Peyer's patch (tissue), 4 donors: ENCODE measurements at regions not wholly inside any gene's neighbourhood (a gene's known extent, or its start where the extent isn't known, plus 50 kb on each side); places are given as distances from the start of the nearest gene placed in this dataset.

Source experiments
- POLR2A ChIP-seq, 2 donors: fragments of 450-650 bp; IDR thresholded peaks; one replicate each; pipeline ENCODE4 v1.5.1; 2017; ENCODE audit warnings: antibody characterized with exemption in 2 of 2, mild to moderate bottlenecking in 2 of 2, moderate library complexity in 2 of 2
- TF ChIP-seq, protein P1 (sequence below), 6 experiments: fragments of 450-650 bp in 4 of 6; fragments of 200-600 bp in 2 of 6; sonication (generic) in 1 of 6; IDR thresholded peaks; one replicate each; pipeline ENCODE4 v1.5.1; 2017 to 2019; ENCODE audit warnings: antibody characterized with exemption in 6 of 6, mild to moderate bottlenecking in 3 of 6, moderate library complexity in 1 of 6

GRCh38 chr2:198630384-198630783 is 826.0 kb downstream of the PLCL1 start:
- TF ChIP-seq, protein P1, sequence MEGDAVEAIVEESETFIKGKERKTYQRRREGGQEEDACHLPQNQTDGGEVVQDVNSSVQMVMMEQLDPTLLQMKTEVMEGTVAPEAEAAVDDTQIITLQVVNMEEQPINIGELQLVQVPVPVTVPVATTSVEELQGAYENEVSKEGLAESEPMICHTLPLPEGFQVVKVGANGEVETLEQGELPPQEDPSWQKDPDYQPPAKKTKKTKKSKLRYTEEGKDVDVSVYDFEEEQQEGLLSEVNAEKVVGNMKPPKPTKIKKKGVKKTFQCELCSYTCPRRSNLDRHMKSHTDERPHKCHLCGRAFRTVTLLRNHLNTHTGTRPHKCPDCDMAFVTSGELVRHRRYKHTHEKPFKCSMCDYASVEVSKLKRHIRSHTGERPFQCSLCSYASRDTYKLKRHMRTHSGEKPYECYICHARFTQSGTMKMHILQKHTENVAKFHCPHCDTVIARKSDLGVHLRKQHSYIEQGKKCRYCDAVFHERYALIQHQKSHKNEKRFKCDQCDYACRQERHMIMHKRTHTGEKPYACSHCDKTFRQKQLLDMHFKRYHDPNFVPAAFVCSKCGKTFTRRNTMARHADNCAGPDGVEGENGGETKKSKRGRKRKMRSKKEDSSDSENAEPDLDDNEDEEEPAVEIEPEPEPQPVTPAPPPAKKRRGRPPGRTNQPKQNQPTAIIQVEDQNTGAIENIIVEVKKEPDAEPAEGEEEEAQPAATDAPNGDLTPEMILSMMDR (IDR thresholded peaks at IDR 0.05): no peak
- TF ChIP-seq POLR2A (IDR thresholded peaks at IDR 0.05): no peak
